ENCODE measurements at regions not wholly inside any gene's neighbourhood (a gene's known extent, or its start where the extent isn't known, plus 50 kb on each side); places are given as distances from the start of the nearest gene placed in this dataset.

DNA sequence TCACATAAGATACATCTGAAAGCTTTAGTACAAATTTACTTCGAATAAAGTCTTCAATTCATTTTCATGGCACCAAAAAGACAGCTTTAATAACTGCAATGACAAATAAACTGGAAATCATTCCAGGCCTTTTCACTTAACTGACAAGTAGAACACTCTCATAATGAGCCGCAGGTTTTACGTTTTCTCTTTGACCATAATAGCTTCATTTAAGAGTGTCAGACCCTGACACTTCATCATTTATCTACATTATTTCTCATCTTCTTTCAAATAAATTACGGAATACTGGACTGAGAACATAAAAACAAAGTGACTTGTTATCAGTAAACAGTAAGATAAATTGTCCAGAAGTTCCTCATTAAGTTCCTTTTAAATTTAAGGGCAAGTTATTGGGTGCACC, 1252.9 kb upstream of the ACVR2A start:
- TF ChIP-seq, protein P1, sequence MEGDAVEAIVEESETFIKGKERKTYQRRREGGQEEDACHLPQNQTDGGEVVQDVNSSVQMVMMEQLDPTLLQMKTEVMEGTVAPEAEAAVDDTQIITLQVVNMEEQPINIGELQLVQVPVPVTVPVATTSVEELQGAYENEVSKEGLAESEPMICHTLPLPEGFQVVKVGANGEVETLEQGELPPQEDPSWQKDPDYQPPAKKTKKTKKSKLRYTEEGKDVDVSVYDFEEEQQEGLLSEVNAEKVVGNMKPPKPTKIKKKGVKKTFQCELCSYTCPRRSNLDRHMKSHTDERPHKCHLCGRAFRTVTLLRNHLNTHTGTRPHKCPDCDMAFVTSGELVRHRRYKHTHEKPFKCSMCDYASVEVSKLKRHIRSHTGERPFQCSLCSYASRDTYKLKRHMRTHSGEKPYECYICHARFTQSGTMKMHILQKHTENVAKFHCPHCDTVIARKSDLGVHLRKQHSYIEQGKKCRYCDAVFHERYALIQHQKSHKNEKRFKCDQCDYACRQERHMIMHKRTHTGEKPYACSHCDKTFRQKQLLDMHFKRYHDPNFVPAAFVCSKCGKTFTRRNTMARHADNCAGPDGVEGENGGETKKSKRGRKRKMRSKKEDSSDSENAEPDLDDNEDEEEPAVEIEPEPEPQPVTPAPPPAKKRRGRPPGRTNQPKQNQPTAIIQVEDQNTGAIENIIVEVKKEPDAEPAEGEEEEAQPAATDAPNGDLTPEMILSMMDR (conservative IDR thresholded peaks at IDR 0.05 in 1 of 2, IDR thresholded peaks at IDR 0.05 in 1 of 2; ENCODE audit: low read depth in 1 of 2, low read length in 2 of 2), result no peak
- TF ChIP-seq EZH2 (IDR thresholded peaks at IDR 0.05; ENCODE audit: low read length, missing control alignments), result no peak

Measured in fibroblast of lung (primary cell).